SIG-M5 treated with dmso at 0.1 percent for 504 hours (cell line): ENCODE measurements at regions not wholly inside any gene's neighbourhood (a gene's known extent, or its start where the extent isn't known, plus 50 kb on each side); places are given as distances from the start of the nearest gene placed in this dataset.
A peak's percentile ranks its signal among the peaks of the same experiment; 100 is the strongest.

Source experiments
- DNase-seq: peaks from one replicate; lab custom pipeline; 2025; ENCODE audit not compliant: unreplicated experiment; lab: John Stamatoyannopoulos, UW

DNA sequence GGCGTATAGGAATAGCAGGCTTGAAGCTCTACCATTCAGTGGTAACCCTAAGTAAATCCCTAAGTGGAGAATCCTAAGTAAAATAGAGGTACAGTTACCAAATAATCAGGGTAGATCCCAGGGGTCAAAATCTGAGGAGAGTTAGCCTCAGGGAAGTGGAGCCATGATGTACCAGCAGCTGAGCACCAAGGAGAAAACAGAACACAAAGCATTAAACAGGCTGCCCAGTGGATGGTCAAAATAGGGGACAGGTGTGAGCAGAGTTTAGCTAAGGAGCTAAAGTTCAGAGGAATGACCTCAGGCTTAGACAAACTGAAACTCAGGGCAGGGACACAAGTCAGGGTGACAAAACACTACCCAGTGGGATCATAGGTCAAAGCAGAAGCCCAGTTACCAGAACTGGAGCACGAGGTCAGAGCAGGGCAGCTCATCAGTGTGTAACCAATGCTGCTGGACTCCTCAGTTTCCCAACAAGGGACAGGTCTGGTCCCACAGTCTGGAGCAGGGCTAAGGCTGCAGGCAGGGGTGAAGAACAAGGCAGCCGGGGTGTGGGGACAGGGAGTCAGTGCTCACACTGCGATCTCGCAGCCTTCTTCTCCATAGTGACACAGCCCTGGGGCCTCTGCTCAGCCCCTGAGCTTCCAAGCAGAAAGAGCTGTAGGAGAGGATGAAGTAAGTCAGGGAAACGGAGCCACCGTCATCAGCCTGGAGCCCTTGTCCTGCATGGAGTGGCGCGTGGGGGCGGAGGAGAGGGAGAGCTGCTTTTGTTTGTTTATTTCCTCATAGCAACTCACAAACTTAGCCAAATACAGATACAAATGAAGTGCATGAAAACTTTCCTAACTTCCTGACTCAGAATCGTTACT is 264.0 kb downstream of the MREG start:
- DNase-seq, result no peak

DNA sequence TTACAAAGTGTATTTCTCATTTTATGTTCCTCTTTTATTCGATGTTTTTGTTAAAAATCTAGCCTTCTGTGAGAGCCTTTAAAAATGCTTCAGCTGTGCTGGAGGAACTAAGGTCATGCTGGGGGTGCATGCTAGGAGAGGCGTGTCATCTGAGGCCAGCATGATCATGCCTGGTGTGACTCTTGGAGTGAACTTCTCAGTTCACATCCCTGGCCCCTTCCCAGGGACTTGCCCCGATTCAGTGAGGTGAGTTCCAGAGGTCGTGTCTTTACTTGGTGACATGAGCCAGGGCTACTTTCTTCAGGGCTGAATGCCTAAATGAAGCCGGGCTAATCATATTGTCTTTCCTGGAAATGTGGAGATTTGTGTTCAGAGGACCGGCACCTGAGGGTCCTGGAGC is 264.9 kb downstream of the MREG start:
- DNase-seq, result no peak

DNA sequence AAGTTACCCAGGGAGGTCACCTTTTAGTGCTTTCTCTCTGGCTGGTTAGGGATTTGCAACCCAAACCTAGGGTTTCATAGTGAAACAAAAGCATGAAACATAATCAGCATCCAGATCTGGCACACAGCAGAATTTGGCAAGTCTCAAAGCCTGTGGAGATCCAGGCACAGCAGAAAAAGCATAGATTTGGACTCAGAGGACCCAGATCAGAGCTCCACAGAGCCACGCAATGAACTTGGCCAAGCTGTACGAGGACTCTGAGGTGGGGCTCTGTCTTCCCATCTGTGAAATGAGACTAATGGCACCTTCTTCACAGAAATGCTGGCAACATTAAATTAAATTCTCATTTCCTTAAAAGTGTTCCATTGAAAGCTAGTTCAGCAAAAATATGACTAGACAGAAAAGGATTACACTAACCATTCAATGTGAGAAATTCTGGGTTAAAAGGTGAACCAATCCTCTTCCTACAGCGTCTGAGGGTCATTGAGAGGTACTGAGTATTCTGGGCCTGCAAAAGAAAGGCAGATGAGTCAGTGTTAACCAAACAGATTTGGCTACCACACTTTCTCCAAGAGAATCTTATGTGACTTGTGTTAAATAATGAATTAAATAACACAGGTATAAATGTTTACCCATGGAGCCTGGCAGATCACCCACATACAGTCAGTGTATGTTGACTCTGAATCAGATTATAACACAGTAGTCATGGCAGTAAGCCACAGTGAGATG is 266.3 kb downstream of the MREG start:
- no peak for DNase-seq

DNA sequence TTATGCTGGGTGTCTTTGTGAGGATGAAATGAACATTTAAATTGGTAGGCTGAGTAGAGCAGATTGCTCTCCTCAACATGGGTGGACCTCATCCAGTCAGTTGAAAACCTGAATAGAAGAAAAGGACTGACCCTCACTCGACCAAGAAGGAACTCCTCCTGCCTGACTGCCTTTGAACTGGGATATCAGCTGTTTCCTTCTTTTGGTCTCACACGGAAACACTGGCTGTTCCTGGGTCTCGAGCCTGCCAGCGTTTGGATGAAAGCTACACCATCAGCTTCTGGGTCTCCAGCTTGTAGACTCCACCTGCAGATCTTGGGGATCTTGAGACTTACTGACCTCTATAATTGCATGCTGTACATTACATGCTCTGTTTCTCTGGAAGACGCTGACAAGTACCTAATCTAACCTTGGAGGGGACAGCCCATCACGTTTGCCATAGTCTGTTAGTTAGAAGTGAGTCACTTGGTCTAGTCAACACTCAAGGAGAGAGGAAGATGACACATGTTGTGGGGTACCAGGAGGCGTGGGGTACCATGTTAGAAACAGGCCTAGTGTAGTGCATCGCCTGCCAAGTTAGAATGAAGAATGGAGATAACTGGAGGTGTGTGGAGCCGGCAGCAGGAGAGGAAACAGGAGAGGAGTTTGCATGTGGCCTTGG is 267.0 kb downstream of the MREG start:
- no peak for DNase-seq

DNA sequence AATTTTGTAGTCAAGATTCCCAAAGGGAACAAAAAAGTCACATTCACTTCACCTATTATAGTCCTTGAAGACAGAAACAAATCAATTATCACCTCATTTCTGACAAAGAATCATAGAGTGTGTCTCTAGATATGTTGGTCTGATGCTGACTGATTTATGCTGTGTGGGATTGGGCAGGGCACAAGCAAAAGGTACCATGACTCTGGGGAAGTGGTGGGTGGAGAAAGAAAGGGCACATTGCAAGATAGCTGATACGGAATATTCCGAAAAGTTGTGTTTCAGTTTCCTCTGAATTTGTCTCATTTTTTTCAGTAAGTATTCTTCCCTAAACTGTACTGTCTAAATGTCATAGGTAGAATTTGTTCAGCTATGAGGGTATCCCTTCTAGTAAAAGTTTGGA is 268.0 kb downstream of the MREG start:
- no peak for DNase-seq

DNA sequence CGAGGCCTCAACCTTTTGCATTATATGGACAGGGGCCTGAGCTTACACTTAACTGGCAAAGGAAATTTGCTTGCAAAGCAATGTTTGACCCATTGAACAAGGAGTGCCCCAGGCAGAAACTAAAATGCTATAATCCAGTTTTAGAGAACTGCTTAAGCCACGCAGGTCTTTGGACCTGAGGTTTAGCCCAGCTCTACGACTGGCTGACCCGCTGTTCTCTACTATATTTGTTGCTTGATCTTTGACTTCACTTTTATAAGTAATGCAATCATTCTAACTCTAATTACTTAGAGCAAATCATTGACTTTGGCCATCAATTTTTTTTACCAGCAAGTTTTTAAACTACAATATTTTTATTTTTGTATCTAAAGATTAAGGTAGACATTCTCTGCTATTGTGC is 268.8 kb downstream of the MREG start:
- DNase-seq, result no peak

DNA sequence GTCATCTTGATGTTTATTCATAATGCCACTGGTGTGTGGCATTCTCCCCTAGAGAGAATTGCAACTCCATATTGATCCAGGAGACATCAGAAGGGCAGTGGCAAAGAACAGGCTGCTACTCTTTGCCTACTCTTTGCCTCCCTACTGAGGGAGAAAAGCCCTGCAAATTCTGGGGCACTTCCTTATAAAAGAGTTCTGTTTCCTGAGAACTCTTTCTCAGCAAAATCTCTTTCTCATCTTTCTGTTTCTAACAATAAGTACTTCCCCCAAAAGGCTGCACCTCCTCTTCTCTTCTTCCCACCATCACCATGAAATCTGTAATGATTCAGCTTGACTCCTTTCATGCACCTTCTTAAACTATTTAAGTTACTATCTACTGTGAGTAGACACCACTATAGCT is 270.3 kb downstream of the MREG start:
- peak; percentile 13 for DNase-seq

DNA sequence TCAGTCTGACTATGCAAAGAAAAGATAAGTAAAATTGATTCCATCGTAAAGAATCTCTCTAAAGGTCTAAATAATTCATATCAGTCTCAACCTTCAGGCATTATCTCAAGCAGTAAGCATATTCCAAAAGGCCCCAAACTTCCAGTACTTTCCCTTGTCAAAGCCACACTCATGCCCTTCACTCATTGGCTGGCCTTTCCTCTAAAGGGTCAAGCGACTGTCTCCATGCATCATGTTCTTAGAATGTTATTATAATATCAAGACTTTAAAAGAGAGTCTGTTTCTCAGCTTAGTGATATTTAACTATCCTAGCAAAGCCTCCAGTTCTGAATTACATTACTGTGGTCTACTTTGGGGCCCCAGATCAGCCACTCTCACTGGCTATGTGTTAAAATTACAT is 271.3 kb downstream of the MREG start:
- no peak for DNase-seq

DNA sequence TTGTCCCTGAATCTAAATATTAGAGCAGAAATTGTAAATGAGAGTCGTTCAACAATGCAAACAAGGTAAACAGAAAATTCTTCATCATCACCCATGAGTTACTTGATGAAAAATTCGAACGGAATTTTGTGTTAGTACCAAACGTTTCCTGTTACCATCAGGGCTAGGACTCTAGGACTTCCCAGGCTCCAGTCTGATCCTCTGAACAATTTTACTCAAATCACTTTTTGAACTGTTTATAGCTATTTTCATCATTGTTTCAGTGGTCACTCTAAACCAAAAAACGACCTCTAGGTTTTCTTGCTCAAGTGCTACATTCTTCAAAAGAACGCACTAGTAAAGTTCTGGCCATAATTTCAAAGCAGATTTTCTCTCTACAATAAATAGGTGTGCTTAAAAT is 273.3 kb downstream of the MREG start:
- DNase-seq, result no peak

DNA sequence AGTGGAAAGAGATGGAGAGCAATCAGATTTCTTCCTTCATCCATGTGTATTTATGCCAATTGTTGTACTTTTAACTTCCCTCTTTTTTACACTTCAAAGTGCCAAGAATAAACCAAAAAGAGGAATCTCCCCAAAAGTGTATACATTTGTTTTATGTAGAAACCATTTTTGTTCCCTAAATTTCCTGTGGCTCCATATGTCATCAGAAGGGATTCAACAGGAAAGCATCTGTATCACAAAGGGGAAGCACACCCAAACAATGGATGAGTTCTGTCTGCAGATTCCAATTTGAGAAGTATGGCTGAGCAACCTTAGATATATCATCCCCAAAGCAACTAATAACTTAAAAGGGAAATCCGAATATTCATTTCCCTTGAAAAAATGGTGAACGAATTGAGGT is 275.0 kb downstream of the MREG start:
- peak; percentile 31 for DNase-seq

DNA sequence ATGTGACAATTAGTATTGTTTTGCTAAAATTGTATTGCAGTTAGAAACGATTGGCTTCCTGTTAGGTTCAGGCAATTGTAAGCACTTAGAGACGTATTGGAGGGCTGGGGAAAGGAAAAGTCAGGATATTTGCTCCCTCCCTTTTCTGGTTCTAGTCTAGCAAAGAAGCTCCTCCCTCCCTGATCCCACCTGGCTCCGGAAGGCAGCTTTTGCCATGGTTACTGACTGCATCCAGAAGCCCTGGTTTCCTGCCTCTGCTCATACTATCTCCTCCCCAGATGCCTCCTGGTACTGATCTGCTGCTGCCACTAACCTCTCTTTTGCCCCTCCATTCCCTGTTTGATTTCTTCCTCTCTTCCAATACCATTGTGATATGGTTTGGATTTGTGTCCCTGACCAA is 275.9 kb downstream of the MREG start:
- no peak for DNase-seq

DNA sequence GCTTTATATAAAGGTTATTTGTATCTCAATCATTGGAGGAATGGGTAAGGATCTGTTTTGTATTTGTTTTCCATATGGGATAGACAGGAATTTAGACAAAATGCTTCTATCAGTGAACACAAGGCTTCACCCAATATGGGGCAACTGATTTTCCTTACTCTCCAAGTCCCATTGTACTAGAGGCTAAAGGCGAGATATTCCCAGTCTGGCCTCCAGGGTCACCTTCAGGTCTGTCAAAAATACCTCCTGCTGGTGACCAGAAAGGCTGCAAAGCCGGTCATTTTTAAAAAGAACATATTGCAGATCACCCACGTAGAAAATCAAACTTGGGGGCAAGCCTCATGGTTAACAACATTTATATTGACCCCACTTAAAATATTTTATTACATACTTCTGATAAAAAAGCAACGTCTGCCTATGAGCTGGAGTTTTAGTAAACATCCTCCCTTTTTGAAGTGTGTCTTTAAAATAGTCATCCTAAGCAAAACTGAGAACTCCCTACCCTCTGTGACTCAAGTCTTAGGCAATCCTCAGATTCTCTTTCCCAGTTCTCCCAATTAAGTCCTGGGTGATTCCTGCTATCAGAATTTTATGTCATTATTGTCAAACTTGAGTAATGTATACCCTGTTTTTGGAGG is 276.6 kb downstream of the MREG start:
- DNase-seq, result no peak

DNA sequence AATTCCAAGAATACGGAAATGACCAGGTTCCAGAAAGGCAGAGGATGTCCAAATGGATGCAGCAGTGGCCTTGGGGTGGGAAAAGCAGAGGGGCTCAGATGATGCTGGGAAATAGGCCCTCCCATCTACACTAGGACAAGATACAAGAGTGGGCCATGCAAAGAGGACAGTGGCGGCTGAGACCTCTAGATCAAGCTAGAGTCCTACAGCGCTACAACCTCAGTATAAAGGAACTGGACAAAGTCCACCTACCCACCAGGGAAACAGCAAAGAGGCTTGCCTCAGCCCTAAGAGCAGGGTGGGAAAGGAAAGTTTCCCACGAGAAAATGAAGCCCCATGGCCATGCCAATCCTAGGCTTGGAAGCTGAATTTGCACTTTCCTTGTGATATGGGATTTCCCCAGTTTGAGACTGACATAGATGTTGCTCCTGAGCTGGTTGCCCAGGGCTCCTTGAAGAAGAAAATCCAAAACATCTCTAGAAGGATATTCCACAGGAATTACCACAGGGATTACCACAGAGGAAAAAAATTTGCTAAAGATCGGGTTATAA is 282.2 kb downstream of the MREG start:
- no peak for DNase-seq

DNA sequence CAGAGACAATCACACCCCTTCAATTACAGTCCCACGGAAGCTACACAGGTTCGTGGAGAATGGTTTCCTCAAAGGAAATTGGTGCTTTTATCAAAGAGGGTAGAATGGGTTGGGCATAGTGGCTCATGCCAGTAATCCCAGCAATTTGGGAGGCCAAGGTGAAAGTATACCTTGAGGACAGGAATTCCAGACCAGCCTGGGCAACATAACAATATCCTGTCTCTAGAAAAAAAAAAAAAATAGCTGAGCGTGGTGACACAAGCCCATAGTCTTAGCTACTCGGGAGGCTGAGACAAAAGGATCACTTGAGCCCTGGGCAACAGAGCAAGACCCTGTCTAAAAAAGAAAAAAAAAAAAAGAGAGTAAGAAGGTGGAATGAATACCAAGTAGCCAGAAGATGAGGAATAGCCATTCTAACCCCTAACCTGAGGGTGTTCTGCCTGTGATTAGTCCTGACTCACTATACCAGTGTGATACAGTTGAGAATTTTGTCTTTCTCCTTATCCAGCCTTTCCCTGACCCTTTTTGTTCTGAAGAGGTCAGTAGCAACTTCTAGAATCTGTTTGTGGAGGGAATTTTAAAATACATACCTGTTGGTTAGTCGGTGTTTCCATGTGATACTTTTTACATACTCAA is 283.2 kb downstream of the MREG start:
- DNase-seq, result no peak

DNA sequence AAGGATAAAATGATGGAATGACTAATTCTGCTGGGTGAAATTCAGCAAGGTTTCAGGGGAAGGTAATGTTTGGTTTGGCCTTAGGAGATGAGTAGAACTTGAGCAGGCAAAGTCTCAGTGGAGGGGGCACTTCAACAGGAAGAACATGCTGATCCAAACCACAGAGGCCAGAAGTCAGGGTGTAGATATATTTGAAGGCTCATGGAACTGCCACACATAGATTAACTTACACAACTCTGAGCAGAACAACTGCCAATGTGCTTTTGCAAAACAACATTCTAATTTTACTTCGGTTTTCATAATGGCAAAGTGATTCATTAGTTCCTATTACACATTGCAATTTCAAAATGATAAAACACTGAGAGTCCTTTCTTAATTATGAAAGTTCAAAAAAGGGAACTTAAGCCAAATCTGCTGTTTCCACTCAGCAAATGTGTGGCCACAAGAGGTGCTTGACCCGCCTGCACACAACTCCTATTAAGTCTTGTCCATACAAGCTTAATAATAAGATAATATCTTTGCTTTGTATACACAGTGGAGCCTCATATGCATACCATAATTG is 284.8 kb downstream of the MREG start:
- peak; percentile 99 for DNase-seq

DNA sequence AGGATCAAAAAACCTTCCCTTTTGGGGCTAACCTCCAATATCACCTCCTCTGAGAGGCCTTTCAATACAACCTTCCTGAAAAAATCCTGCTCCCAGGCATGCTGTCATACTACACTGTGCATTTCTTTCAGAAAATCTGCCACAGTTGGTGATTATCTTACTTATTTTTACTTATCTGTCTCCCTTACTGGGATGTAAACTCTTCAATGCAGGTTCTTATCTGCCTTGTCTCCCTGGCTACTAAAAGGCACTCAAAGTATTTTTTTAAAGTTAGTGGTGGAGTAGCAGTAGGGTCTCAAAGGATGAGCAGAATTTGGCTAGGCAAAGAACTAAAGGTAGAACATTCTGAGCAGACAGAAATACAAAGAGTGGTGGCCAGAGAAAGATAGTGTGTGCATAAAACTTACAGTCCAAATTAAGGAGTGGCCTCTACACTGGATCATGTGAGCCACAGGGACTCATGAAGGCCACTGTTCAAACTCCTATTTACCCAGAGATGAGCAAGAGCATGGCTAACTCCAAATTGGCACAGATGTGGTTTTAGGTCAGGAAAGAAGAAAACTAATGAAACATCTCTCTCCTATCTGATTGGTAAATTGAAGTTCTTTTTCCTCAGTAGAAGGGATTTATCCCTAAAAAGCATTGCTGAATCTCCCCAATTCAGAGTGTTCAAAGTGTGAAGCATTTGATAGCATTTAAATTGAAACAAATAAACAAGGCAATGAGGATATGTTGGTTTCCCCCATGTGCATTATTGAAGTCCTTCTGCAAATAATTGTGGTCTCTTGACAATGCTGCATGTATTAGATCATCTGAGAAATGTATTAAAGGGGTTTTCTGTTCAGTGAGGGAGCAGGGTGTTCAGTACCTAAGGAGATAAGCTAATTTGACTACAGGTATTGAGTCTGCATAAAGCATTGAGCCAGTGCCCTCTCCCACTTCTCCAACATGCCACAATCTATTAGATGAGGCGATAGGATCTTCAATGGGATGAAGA is 285.5 kb downstream of the MREG start:
- peak; percentile 63 for DNase-seq

DNA sequence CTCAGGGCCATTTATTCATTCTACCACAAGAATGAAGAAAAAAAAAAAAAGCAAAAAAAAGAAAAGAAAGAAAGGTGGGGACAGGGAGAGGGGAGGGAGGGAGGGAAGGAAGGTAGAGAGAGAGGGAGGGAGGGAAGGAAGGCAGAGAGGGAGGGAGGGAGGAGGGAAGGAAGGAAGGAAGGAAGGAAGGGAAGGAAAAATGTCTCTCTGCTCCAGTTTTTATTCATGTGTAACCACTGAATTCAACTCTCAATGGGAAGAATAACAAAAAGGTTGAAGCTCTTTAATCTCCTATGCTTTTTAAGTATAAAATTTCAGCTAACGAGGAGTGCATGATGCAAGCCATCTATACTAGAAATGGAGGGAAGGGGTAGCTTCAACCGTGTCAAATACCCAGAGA is 287.3 kb downstream of the MREG start:
- no peak for DNase-seq

DNA sequence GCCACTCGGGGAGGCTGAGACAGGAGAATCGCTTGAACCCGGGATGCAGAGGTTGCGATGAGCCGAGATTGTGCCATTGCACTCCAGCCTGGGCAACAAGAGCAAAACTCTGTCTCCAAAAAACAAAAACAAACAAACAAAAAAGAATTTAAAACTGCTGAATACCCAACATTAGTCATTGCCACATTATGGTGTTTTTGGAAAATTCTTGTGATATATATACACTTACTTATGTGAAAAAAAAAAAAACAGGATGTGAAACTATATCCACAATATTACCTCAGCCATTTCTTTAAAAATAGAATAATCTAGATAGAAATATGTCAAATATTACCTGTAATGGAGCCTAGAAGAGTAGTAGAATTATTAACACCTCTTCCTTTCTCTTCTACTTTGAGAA is 288.3 kb upstream of the FN1 start:
- DNase-seq, result peak; percentile 67

DNA sequence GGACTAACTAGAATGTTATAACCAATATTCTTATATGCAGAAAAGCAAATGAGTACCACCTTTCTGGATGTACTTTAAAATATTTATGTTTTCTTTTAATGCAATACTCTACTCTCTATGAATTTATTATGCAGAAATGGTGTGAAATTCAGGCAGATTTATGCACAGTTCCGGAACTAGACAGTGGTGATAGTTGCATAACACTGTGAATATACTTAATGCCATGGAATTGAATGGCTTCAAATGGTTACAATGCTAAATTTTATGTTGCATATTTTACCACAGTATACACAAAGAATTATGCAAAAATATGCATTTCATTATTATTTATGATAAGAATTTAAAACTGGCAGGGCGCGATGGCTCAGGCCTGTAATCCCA is 287.8 kb upstream of the FN1 start:
- no peak for DNase-seq
